CD4-positive, alpha-beta T cell treated with Interleukin-15 for 4 hours (primary cell): ENCODE measurements at regions not wholly inside any gene's neighbourhood (a gene's known extent, or its start where the extent isn't known, plus 50 kb on each side); places are given as distances from the start of the nearest gene placed in this dataset.

ENCODE experiments used
- DNase-seq: peaks from one replicate; pipeline ENCODE4 v3.0.0-alpha.2; 2020; ENCODE audit warnings: low spot score

DNA sequence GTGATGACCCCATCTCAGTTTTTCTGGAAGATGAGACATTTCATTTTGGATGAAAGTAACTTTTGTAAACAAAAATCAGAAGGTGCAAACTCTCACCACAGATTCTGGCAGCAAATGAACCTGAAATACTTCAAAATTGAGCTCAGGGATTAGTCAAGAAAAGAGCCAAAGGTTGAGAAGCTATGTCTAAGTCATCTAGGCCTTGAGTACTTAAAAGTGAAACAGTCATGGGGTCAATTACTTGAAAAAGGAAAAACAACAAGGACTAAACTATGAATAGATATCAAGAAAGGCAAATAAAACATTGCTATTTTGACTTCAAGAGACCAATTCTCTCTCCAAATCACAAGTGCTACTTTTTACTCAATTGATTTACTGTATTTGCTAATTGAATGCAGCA, 285.1 kb downstream of the RBM43 start:
- DNase-seq, result no peak

DNA sequence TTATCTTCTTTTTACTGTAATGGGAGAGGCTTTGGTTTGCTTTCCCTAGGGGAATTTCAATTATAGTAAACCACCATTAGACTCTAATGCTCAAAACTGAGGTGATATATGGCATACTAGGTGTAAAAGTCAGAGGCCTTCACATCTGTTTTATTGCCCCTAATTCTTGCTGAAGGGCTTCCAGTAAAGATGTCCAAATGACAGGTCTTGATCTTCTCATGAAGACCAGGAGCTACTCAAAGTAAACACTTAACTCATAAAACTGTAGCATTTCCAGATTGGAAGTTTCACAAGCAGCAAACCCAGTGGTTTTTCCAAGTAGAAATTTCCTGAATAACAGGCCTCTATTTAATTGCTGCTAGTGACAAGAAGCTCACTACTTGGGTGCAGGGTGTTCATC, 286.8 kb downstream of the RBM43 start:
- no peak for DNase-seq

DNA sequence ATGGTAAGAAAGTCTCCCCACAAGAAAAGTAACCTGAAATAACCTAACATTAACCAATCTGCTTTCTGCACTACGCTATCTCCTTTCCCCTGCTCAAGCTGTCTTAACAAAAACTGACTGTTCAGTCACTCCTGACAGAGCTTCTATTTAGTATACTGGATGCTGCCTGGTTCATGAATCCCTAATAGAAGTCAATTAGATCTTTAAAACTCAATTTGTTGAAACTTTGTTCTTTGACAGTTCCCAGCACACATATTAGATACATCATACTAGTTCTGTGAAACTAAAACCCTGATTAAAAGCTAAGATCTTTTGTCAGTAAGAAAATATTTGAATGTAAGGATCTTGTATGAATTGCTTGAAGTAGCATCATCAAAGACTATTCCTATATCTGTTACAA, 287.4 kb downstream of the RBM43 start:
- DNase-seq, result no peak

DNA sequence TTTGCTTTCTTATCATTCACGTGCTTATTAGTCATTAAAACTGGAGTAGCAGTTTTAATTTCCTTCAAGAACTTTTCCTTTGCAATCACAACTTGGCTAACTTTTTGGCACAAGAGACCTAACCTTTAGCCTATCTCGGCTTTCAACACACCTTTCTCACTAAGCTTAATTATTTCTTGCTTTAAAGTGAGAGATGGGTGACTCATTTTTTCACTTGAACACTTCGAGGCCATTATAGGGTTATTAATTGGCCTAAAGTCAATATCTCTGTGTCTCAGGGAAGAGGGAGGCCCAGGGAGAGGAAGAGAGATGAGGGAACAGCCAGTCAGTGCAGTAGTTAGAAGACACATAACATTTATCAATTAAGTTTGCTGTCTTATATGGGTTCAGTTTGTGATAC, 289.8 kb downstream of the RBM43 start:
- DNase-seq, result no peak

DNA sequence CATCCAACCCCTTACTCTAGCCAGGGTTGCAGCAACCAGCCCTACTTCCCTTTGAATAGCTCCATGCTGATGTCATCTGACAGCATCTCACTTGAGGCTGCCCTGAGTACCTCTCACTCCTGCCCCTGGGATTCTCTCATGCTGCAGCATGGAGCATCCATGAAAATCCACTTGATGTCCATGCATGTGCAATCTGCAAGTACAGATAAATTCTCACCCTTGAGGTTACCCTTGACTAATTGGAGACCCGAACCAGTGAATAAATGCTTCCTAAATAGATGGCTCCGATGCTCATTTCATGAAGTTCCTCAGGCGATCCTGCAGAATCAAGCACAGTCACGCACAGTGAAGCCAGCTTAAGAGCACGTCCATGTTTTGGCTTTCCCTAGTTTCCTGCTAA, 298.3 kb downstream of the RBM43 start:
- no peak for DNase-seq

DNA sequence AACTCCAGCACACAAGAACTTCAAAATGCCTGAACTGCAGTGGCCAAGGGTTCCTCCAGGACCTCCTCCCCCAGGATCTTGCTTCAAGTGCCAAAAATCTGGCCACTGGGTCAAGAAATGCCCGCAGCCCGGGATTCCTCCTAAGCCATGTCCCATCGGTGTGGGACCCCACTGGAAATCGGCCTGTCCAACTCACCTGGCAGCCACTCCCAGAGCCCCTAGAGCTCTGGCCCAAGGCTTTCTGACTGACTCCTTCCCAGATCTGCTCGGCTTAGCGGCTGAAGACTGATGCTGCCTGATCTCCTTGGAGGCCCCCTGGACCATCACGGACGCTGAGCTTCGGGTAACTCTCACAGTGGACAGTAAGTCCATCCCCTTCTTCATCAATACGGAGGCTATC, 306.4 kb downstream of the RBM43 start:
- DNase-seq, result no peak

GRCh38 chr2:150946831-150947230, 314.8 kb downstream of the RBM43 start:
- no peak for DNase-seq

- DNase-seq, result no peak
Observed at GRCh38 chr2:150944315-150944714, 317.3 kb downstream of the RBM43 start.

DNA sequence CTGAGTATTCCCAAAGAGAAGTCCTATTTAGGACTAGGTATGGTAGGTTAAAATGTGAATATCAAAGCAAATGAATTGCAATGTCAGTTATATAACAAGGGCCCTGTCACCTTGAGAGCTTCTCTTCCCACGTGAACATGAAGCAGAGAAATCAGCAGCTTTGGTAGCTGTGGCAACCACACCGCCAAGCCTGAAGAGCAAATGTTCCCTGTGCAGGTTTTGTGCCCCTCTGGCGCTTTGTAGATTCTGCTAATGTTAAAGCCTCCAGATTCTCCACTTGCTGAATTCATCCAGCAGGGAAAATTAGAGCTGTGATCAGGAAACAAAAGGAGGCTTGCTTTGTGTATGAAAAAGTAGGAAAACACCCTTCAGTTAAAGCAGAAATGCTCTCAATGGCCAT, 322.6 kb downstream of the RBM43 start:
- no peak for DNase-seq

- DNase-seq, result no peak
Observed at GRCh38 chr2:150938527-150938926, 323.1 kb downstream of the RBM43 start.

DNA sequence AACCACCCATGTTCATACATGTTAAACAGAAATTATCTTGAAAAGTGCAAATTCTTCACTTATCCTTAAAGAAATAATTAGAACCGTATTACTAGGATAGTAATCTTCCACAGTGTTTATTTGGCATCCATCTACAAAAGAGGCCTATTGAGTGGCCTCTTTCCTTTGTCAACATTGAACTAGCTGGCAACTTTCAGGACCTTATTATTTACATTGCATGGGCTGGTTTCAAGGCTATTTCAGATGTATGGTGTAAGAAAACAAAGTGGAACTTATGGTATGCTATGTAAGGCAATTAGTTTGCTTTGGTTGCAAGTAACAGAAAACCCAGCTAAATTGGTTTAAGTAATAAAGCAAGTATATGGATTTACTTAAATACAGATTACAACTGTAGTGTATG, 324.6 kb downstream of the RBM43 start:
- no peak for DNase-seq

- DNase-seq, result no peak
Observed at GRCh38 chr2:150931451-150931850, 330.2 kb downstream of the RBM43 start.

- DNase-seq, result no peak
Observed at GRCh38 chr2:150925611-150926010, 336.1 kb downstream of the RBM43 start.

DNA sequence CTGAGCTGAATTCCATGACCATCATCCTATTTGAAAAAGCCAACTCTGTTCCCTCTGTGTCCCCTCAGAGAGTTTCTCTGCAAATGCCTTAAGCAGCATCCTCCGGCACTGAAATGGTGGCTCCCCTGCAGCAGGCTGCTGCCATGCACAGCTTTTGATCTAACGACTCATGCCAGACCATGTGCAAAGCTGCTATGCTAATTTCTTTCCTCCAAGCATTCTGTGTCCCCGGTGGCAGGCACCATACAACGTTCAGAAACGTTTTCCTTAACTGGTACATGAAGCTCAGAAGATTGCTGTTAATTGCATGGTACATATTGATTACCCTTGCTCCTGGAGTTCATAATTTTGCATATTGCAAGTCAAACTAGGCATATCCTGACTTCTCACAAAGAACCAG, 336.8 kb downstream of the RBM43 start:
- DNase-seq, result no peak

DNA sequence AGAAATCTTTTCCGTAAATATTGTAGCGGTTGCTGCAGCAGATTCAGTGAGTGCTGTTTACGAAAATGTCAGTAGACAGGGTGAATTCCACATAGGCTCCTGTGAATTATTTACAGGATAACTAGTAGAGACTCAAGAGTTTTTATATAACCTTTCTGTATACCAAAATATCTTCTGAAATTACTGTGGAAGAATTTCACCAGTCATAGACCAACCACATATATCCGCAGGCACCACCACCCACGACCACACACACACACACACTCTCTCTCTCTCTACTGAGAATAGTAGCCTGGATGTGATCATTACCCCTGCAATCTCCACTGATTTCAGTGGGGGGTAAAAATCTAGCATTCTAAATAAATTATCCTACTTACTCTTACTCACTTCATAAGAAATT, 341.8 kb downstream of the RBM43 start:
- no peak for DNase-seq

DNA sequence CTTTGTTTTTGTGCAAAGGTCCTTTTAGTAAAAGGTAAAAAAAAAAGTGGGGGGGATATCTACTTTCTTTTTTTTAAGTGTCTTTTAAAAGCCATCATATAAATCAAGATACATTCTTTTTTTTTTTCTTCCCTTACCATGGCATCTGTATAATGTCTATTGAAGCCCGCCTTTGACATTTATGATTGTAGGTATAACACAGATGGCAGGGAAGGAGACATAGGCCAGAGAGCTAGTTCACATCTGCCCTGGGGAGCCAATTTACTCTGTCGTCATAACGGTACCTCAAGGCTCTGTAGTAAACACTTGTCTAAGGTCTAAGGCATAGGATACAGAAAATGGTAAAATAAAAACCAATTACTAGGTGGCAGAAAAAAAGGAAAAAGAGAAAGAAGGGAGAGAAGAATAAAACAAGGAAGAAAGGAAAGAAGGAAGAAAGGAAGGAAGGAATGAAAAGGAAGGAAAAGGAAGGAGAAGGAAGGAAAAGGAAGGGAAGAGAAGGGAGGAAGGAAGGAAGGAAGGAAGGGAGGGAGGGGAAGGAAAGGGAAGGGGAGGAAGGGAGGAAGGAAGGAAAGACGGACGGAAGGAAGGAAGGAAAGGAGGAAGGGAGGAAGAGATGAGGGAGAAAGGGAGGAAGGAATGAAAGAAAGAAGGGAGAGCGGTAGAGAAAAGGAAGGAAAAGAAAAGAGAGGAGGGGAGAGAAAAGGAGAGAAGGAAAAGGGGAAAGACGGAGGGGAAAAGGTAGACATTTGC, 343.5 kb downstream of the RBM43 start:
- no peak for DNase-seq

DNA sequence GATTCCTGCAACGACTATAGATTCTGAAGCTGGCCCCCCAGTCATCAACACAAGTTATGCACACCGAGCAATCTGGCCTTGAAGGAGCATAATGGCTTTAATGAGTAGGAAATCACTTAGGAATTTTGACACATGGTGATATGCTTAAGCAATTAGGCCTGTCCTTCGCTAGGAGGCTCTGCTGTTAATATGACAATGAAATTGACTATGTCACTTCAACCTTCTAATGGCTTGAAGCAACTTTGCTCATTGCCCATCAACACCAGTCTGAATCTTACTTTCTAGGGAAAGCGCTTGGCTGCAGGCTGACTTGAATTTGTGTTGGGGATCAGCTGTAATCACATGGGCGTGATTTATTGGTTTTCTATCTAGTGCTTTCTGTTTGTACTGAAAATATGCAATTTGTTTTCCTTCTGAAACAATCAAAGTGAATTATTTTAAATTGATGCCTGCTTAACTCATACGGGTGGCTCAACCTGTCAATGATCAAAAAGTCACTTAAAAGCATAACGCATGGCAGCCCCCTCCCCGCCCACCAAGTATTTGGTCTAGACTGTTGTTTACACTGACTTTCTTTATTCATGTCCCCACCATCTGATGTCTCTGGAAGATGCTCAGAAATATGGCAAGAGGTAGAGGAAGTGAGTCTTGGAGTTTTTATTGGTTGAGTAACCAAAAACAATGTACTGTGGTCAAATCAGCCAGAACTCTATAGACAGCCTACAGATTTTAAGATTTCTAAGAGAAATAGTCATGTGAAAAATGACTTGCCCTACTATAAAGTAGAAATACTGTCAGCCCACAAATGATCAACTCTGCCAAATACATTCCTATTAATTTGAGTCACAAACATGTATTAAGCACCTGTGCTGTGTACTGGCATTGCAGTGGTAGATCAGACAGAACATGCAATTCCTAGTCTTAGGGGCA, 344.9 kb downstream of the RBM43 start:
- DNase-seq, result no peak

GRCh38 chr2:150911766-150912280, 349.8 kb downstream of the RBM43 start:
- no peak for DNase-seq

- no peak for DNase-seq
Observed at GRCh38 chr2:150909613-150910012, 352.1 kb downstream of the RBM43 start.

DNA sequence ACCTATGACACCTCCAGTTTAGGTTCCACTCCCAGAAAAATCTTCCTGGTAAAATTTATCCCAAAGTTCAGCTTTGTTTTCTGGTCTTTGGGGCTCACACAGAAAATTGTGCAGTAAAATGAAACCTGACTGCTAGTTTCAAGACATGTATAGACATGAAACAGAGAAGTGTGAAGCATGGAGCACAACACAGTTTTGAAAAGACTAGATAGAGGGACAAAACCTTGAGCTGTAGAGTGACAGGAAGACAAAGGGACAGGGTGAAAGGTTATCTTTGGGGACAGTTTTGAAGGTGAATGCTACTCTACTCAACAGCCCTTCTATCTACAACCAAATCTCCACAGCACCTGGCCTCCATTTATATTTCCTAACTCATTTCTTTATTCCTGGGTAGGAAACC, 352.6 kb downstream of the RBM43 start:
- no peak for DNase-seq

- DNase-seq, result no peak
Observed at GRCh38 chr2:150907466-150907865, 354.2 kb downstream of the RBM43 start.

GRCh38 chr2:150903461-150903860, 358.2 kb downstream of the RBM43 start:
- no peak for DNase-seq

- no peak for DNase-seq
Observed at GRCh38 chr2:150903055-150903454, 358.6 kb downstream of the RBM43 start.
